Upper lobe of left lung (tissue), 4 donors: ENCODE measurements at regions not wholly inside any gene's neighbourhood (a gene's known extent, or its start where the extent isn't known, plus 50 kb on each side); places are given as distances from the start of the nearest gene placed in this dataset.

Source experiments
- CTCF ChIP-seq, 6 experiments: fragments of 450-650 bp in 4 of 6; fragments of 200-600 bp in 2 of 6; sonication (generic) in 2 of 6; IDR thresholded peaks; one replicate each; pipeline ENCODE4 v1.5.1; 2016 to 2019; ENCODE audit warnings: antibody characterized with exemption in 6 of 6
- EP300 ChIP-seq, 4 donors: sonication (generic); formaldehyde crosslinking; IDR thresholded peaks; one replicate each; pipeline ENCODE4 v1.5.1; 2017; ENCODE audit warnings: antibody characterized with exemption in 4 of 4, control low read depth in 2 of 4
- POLR2A ChIP-seq, 4 donors: fragments of 450-650 bp; IDR thresholded peaks; one replicate each; pipeline ENCODE4 v1.5.1; 2016 to 2017; ENCODE audit warnings: antibody characterized with exemption in 4 of 4, mild to moderate bottlenecking in 2 of 4
- POLR2AphosphoS5 ChIP-seq, 2 donors: sonication (generic); formaldehyde crosslinking; IDR thresholded peaks; one replicate each; pipeline ENCODE4 v1.5.1; 2017; ENCODE audit warnings: antibody characterized with exemption in 2 of 2

DNA sequence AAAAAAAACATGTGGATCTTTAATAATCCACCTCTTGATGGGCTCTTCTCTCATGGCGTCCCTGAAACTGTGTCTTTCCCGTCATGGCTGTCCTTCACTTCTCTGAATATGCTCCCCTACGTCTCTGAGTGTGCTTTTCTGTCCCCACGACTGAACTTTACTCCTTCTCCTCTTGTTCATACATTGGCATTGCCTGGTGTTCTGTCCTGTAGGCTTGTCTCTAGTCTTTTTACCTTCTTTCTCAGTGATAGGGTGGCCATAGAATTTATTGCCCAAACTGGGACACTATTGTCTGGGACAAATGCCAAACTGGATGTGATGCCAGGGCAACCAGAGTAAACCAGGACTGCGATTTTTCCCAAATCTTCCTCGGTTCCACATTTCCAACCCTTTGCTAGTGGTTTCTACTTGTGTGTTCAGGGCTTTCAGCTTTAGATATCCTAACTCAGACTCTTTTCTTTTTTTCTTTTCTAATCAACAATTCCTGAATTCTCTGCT, 202.2 kb downstream of the ATP23 start:
- TF ChIP-seq EP300 (IDR thresholded peaks at IDR 0.05) (no peak), CTCF (IDR thresholded peaks at IDR 0.05) (no peak), POLR2A (IDR thresholded peaks at IDR 0.05) (no peak), POLR2AphosphoS5 (IDR thresholded peaks at IDR 0.05) (no peak)
